GM21447 (cell line): ENCODE measurements at regions not wholly inside any gene's neighbourhood (a gene's known extent, or its start where the extent isn't known, plus 50 kb on each side); places are given as distances from the start of the nearest gene placed in this dataset.
A peak's percentile ranks its signal among the peaks of the same experiment; 100 is the strongest.
"Not testable (repeated sequence)": the region's sequence is repeated elsewhere in the genome, so short reads cannot be mapped to it uniquely, and the experiment has no call there.

Experiments
- ATAC-seq: cut with Tn5 transposase; IDR thresholded peaks from one replicate; pipeline ENCODE4 v1.9.1; 2021; ENCODE audit not compliant: unreplicated experiment

GRCh38 chr3:87733671-87734367, 325.0 kb downstream of the CGGBP1 start:
- no peak for ATAC-seq

GRCh38 chr3:87732294-87732693, 326.5 kb downstream of the CGGBP1 start:
- no peak for ATAC-seq

- ATAC-seq, result no peak
Measured at GRCh38 chr3:87727783-87728182, 331.0 kb downstream of the CGGBP1 start.

- ATAC-seq, result no peak
Measured at GRCh38 chr3:87719060-87719459, 339.7 kb downstream of the CGGBP1 start.

GRCh38 chr3:87710511-87710910, 348.3 kb downstream of the CGGBP1 start:
- no peak for ATAC-seq

GRCh38 chr3:87710028-87710427, 348.8 kb downstream of the CGGBP1 start:
- no peak for ATAC-seq

- ATAC-seq, result no peak
Measured at GRCh38 chr3:87706176-87706575, 352.6 kb downstream of the CGGBP1 start.

- ATAC-seq, result no peak
Measured at GRCh38 chr3:87702600-87702999, 356.2 kb downstream of the CGGBP1 start.

- ATAC-seq, result no peak
Measured at GRCh38 chr3:87696124-87697013, 362.4 kb downstream of the CGGBP1 start.

GRCh38 chr3:87694678-87695077, 364.1 kb downstream of the CGGBP1 start:
- no peak for ATAC-seq

GRCh38 chr3:87691109-87691508, 367.7 kb downstream of the CGGBP1 start:
- no peak for ATAC-seq

GRCh38 chr3:87678984-87679660, 379.7 kb downstream of the CGGBP1 start:
- not testable (repeated sequence) for ATAC-seq

GRCh38 chr3:87674397-87675161, 384.2 kb downstream of the CGGBP1 start:
- ATAC-seq, result peak; percentile 99

GRCh38 chr3:87673132-87673531, 385.7 kb downstream of the CGGBP1 start:
- no peak for ATAC-seq

GRCh38 chr3:87654184-87654583, 377.8 kb upstream of the POU1F1 start:
- ATAC-seq, result no peak

- not testable (repeated sequence) for ATAC-seq
Measured at GRCh38 chr3:87653138-87653537, 376.8 kb upstream of the POU1F1 start.

- ATAC-seq, result no peak
Measured at GRCh38 chr3:87634426-87634825, 358.0 kb upstream of the POU1F1 start.

GRCh38 chr3:87627316-87627715, 350.9 kb upstream of the POU1F1 start:
- no peak for ATAC-seq

GRCh38 chr3:87626546-87626945, 350.2 kb upstream of the POU1F1 start:
- no peak for ATAC-seq

GRCh38 chr3:87625876-87626275, 349.5 kb upstream of the POU1F1 start:
- no peak for ATAC-seq

GRCh38 chr3:87624860-87625259, 348.5 kb upstream of the POU1F1 start:
- ATAC-seq, result no peak
